GM12892 (cell line): ENCODE measurements at regions not wholly inside any gene's neighbourhood (a gene's known extent, or its start where the extent isn't known, plus 50 kb on each side); places are given as distances from the start of the nearest gene placed in this dataset.
"Not testable (repeated sequence)": the region's sequence is repeated elsewhere in the genome, so short reads cannot be mapped to it uniquely, and the experiment has no call there.

Experiments used
- DNase-seq: peaks from one replicate; pipeline ENCODE4 v3.0.0; 2011; ENCODE audit not compliant: insufficient read length
- FAIRE-seq: peaks from 2 replicates; lab custom pipeline; 2011; peaks lifted over from hg19 to GRCh38; lab: Jason Lieb, UNC
- POLR2A ChIP-seq: IDR thresholded peaks from 2 replicates; pipeline ENCODE4 v1.6.1; 2011; ENCODE audit warnings: low read depth, low read length, control low read depth
- POLR2AphosphoS5 ChIP-seq: IDR thresholded peaks from 2 replicates; pipeline ENCODE4 v1.6.1; 2011; ENCODE audit warnings: low read depth, low read length, control low read depth
- TAF1 ChIP-seq: IDR thresholded peaks from 2 replicates; pipeline ENCODE4 v1.6.1; 2011; ENCODE audit warnings: low read depth, mild to moderate bottlenecking, control low read depth, low read length, borderline replicate concordance

GRCh38 chr10:124322191-124322980 is 96.3 kb downstream of the OAT start:
- FAIRE-seq, result no peak
- TF ChIP-seq TAF1 (no peak), POLR2AphosphoS5 (no peak), POLR2A (no peak)
- DNase-seq, result no peak

GRCh38 chr10:124321433-124322089 is 97.2 kb downstream of the OAT start:
- TF ChIP-seq POLR2AphosphoS5, result no peak
- no peak for TF ChIP-seq POLR2A
- TF ChIP-seq TAF1, result no peak
- no peak for FAIRE-seq
- DNase-seq, result no peak

- DNase-seq, result no peak
- FAIRE-seq, result no peak
- TF ChIP-seq TAF1, result no peak
- TF ChIP-seq POLR2A, result no peak
- no peak for TF ChIP-seq POLR2AphosphoS5
Observed at GRCh38 chr10:124320778-124321432, 97.8 kb downstream of the OAT start.

GRCh38 chr10:124319926-124320391 is 98.8 kb downstream of the OAT start:
- no peak for DNase-seq
- TF ChIP-seq POLR2AphosphoS5, result no peak
- TF ChIP-seq POLR2A, result no peak
- no peak for TF ChIP-seq TAF1
- no peak for FAIRE-seq

- not testable (repeated sequence) for DNase-seq, FAIRE-seq
Observed at GRCh38 chr10:124319520-124319919, 99.2 kb downstream of the OAT start.

- FAIRE-seq (no peak), DNase-seq (no peak)
- TF ChIP-seq POLR2A, result no peak
- TF ChIP-seq TAF1, result no peak
Observed at GRCh38 chr10:124318811-124319210, 99.9 kb downstream of the OAT start.

GRCh38 chr10:124318076-124318475 is 100.6 kb downstream of the OAT start:
- DNase-seq (no peak), FAIRE-seq (no peak)
- no peak for TF ChIP-seq POLR2AphosphoS5
- no peak for TF ChIP-seq POLR2A
- TF ChIP-seq TAF1, result no peak

- DNase-seq, result no peak
- no peak for FAIRE-seq
- TF ChIP-seq POLR2AphosphoS5, result no peak
- TF ChIP-seq TAF1, result no peak
- TF ChIP-seq POLR2A, result no peak
Observed at GRCh38 chr10:124316326-124316725, 102.4 kb downstream of the OAT start.

- TF ChIP-seq POLR2AphosphoS5, result no peak
- no peak for TF ChIP-seq TAF1
- TF ChIP-seq POLR2A, result no peak
- FAIRE-seq (no peak), DNase-seq (no peak)
Observed at GRCh38 chr10:124315591-124316270, 103.0 kb downstream of the OAT start.

GRCh38 chr10:124313374-124313773 is 105.3 kb downstream of the OAT start:
- DNase-seq (no peak), FAIRE-seq (no peak)
- TF ChIP-seq POLR2AphosphoS5 (no peak), POLR2A (no peak), TAF1 (no peak)

- FAIRE-seq, result no peak
Observed at GRCh38 chr10:124308811-124309210, 109.9 kb downstream of the OAT start.

More at GRCh38 chr10:124308811-124309210, 109.9 kb downstream of the OAT start:
- no peak for DNase-seq
- TF ChIP-seq TAF1 (no peak), POLR2A (no peak), POLR2AphosphoS5 (no peak)
